GM13977 (cell line): ENCODE measurements at regions not wholly inside any gene's neighbourhood (a gene's known extent, or its start where the extent isn't known, plus 50 kb on each side); places are given as distances from the start of the nearest gene placed in this dataset.

Experiments
- DNase-seq: peaks from one replicate; pipeline ENCODE4 v3.0.0; 2012; ENCODE audit warnings: low spot score
- in situ Hi-C: fragments of 300-500 bp; cut with MboI; formaldehyde crosslinking; loops from one replicate; pipeline ENCODE4 v1.12.0; 2022; ENCODE audit warnings: low sequenced_read_pairs, low pct_unique_long_range_greater_than_20kb, mixed read lengths, inconsistent platforms; ENCODE audit not compliant: unreplicated experiment
- TF ChIP-seq, protein P1 (sequence below): IDR thresholded peaks from 2 replicates; pipeline ENCODE4 v1.5.1; 2012; ENCODE audit warnings: mild to moderate bottlenecking, control low read depth; ENCODE audit not compliant: insufficient read depth; ENCODE audit errors: extremely low read depth, missing control alignments

DNA sequence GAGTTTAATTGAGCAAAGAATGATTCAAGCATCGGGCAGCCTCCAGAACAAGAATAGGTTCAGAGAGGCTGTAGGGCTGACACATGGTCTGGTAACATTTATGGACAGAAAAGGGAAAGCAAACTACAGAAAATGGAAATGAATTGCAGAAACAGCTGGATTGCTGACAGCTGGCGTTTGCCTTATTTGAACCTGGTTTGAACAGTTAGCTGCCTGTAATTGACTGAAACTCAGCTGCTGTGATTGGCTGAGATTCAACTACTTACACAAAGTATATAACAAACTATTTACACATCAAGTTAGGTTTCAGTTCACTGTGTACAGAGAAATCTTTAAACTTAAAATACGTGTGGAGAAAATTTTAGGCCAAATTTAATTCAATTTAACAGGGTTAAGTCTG, 441.7 kb downstream of the PRELID2 start:
- in situ Hi-C loops = no loop called here
- TF ChIP-seq, protein P1, sequence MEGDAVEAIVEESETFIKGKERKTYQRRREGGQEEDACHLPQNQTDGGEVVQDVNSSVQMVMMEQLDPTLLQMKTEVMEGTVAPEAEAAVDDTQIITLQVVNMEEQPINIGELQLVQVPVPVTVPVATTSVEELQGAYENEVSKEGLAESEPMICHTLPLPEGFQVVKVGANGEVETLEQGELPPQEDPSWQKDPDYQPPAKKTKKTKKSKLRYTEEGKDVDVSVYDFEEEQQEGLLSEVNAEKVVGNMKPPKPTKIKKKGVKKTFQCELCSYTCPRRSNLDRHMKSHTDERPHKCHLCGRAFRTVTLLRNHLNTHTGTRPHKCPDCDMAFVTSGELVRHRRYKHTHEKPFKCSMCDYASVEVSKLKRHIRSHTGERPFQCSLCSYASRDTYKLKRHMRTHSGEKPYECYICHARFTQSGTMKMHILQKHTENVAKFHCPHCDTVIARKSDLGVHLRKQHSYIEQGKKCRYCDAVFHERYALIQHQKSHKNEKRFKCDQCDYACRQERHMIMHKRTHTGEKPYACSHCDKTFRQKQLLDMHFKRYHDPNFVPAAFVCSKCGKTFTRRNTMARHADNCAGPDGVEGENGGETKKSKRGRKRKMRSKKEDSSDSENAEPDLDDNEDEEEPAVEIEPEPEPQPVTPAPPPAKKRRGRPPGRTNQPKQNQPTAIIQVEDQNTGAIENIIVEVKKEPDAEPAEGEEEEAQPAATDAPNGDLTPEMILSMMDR = no peak
- no peak for DNase-seq

DNA sequence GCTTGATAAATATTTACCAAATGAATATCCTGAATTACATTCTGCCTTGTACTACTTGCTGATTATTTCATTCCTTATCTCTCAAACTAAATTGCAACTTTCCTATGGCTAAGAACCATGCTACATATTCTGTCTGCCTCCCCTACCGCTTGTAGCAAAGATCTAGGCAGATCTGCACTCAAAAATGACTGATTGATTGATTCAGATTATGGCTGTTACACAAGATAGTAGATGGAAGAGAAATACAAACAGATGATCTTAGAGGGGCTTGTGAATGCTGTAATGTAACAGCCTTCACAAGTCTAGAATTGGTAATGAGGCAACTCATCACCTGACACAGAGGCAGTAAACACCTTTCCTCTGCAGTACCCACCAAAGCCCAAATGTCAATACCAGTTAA, 446.1 kb downstream of the PRELID2 start:
- no peak for DNase-seq
- TF ChIP-seq, protein P1 = no peak
- in situ Hi-C loops = no loop called here

DNA sequence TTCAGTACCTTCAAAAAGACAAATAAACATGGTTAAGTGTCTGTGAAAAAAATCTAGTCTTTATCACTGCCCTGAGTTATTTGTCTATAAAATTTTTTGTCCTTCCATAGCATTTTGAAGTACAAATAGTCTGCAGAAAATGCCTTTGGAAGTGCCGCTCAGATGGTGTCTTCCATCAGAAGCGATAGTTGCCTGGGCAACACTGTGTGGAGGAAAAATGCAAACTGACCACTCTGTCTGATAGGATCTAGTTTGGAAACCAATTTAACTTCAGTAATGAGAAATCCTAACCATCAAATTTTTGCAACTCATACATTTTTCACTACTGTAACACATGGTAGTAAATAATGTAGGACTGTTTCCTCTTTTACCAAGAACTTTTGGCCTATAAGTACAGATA, 449.9 kb downstream of the PRELID2 start:
- TF ChIP-seq, protein P1 = no peak
- in situ Hi-C loops = no loop called here
- DNase-seq = no peak

DNA sequence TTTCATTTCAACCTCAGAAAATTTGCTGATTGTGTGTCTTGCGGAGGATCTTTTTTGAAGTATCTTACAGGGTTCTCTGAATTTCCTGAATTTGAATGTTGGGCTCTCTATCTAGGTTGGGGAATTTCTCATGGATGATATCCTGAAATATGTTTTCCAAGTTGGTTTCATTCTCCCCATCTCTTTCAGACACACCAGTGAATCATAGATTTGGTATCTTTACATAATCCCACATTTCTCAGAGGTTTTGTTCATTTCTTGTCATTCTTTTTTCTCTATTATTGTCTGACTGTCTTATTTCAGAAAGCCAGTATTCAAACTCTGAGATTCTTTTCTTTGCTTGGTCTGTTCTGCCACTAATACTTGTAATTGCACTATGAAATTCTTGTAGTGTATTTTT, 456.9 kb downstream of the PRELID2 start:
- TF ChIP-seq, protein P1 = no peak
- in situ Hi-C loops = no loop called here
- no peak for DNase-seq

DNA sequence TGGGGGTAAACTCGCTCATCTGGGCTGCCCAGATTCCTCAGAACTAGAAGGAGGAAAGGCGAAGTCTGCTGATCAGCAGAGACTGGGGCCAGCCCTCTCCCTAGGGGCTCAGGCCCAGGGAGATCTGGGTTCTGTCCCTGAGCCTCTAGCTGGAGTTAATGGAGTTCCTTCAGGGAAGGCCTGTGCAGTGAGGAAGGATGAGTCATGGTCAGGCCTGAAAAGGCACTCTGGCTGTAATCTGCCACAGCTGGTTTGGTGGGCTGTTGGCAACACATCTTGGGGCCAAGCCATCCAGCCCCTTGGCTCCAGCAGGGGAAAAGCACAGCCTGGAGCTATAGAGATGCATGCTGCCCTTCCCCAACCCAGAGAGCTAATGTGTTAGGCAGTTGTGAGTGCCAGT, 459.6 kb downstream of the PRELID2 start:
- TF ChIP-seq, protein P1 = no peak
- in situ Hi-C loops = no loop called here
- DNase-seq = no peak

DNA sequence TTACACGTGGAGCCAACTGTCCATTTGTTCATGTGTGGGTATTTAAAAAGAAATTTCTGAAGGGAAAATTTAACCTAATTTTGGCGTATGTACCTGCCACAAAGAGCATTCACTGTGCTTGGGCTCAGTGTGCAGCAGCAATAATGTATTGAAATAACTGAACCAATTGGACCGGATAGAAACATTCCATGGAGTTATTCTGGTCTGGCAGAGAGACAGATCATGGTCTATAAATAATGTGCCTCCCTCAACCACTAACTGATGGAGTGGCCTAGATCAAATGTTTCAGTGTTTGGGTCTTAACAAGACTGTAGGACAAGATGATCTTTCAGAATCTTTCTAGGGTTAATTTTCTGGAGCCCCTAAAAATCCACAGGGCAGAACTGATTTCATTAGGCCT, 469.7 kb downstream of the PRELID2 start:
- in situ Hi-C loops = no loop called here
- DNase-seq = no peak
- TF ChIP-seq, protein P1 = no peak

DNA sequence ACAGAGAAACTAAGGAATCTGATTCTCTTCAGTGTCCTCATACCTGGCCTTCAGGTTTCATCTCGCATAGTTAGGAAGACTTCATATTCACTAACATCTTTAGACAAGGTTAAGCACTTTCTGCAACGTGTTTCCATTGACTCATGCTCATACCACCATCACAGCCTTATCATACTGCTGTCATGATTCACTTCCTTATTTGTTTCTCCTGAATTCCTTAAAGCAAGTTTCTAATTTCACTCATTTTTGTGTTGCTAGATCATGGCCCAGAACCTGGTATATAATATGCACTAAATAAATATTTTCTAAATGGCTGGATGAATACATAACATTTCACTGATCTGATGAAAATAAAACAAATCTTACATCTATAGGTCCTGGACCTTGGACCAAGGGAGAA, 472.9 kb downstream of the PRELID2 start:
- in situ Hi-C loops = no loop called here
- no peak for DNase-seq
- TF ChIP-seq, protein P1 = no peak
